ENCODE measurements at regions not wholly inside any gene's neighbourhood (a gene's known extent, or its start where the extent isn't known, plus 50 kb on each side); places are given as distances from the start of the nearest gene placed in this dataset.
"Not testable (repeated sequence)": the region's sequence is repeated elsewhere in the genome, so short reads cannot be mapped to it uniquely, and the experiment has no call there.

DNA sequence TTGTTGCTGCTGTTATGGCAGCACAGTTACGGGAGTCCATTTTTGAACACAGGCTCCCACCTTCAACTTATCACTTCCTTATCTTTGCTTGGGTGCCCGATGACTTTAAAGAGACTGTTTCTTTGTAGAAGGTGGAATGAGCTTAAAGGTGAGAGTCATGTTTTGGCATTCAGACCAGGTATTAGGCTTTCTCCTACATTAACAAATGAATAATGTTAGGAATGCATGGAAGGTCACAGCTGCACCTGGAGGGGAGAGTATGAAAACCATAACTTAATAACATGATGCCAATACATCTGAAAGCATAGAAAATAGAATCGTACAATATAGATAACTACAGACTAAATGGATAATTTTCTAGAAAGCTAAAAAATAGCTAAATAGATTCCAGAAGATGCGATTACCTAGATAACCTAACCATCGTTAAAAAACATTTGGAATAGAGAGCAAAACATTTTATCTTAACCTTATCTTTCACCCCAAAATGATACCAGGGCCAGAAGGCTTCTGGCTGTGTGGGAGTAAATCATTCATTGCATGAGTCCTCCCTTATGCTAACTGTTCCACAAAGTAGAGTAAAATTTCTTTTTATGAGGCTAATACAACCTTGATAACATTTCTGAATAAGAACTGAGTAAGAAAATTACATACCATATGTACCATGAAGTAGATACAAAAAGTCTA lies 126.2 kb upstream of the ADCY2 start:
- FAIRE-seq, result no peak
- no peak for DNase-seq (ENCODE audit: insufficient read length, low spot score)

DNA sequence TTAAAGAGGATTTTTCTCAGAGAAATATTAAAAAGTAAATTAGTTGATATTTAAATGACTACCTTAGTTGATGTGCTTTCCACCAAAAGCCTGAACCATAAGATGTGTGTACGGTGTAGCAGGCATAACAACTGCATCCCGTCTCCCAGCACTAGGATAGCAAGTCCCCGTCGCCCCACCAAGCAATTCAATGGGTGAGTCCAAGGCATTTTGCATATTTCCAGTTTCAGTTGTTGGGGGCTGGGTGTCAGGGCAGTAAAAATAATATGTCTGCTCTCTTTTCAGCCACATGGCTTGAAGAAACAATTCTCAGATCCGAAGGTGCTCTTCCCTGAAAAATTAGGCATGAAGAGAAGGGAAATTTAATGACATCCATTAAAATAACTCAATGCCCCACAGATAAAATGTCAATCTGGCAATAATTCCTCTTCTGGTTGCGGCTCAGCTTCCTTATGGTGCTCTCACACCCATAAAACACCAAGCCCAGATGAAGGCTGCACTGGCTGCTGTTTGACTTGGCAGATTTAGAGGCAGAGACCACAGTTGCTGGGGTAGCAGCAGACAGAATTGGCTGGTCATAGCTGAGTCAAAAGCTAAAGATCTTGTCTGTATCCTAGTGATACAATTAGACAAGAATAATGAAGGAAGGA lies 124.4 kb upstream of the ADCY2 start:
- FAIRE-seq (no peak), DNase-seq (ENCODE audit: insufficient read length, low spot score) (no peak)

- DNase-seq (ENCODE audit: insufficient read length, low spot score) (no peak), FAIRE-seq (peak; percentile 67)
Observed at GRCh38 chr5:7272408-7272965, 123.5 kb upstream of the ADCY2 start.

DNA sequence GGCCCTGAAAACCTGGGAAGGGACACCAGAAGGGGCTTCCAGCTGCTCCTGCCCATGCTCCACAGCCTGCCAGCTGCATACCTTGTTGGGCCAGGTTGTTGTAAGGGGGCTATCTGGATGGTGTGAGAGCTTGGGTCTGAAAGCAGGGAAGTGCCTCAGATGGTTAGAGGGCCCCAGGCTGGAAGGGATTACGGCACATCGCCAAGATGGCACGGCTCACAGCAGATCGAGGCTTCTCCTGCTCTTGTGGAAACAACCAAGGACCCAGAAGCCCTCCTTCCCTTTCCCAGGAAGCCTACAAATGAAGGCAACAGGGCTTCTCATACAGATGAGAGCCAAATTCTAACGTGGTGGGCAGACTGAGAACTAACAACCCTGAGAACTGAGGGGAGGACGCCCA lies 121.7 kb upstream of the ADCY2 start:
- FAIRE-seq, result no peak
- no peak for DNase-seq (ENCODE audit: insufficient read length, low spot score)

- not testable (repeated sequence) for FAIRE-seq
Observed at GRCh38 chr5:7289634-7290033, 106.3 kb upstream of the ADCY2 start.

DNA sequence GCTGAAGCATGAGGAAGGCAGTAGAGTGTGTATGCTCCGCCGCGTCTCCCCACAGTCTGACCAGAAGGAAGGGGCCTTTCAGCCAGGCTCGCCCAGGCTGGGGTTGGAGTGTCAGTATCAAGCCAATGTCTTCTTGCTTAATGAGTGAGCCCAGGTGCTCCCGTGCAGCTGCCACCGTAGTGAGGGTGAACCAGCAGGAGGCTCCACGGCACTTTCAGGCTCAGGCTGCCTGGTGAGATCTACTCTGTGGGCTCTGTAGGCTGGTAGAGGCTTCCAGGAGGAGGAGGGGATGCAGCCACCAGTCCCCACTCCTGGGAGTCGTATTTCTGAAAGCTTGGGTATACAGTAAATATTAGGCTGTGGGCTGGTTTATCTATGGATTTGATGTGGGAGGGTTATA lies 98.1 kb upstream of the ADCY2 start:
- not testable (repeated sequence) for FAIRE-seq

More at GRCh38 chr5:7289634-7290033, 106.3 kb upstream of the ADCY2 start:
- not testable (repeated sequence) for DNase-seq (ENCODE audit: insufficient read length, low spot score)

GRCh38 chr5:7299731-7300130 lies 96.2 kb upstream of the ADCY2 start:
- FAIRE-seq; DNase-seq (ENCODE audit: insufficient read length, low spot score): not testable (repeated sequence)

More for the DNA sequence above, 98.1 kb upstream of the ADCY2 start:
- DNase-seq (ENCODE audit: insufficient read length, low spot score), result not testable (repeated sequence)

GRCh38 chr5:7305000-7305674 lies 90.8 kb upstream of the ADCY2 start:
- DNase-seq (ENCODE audit: insufficient read length, low spot score); FAIRE-seq: not testable (repeated sequence)

- DNase-seq (ENCODE audit: insufficient read length, low spot score); FAIRE-seq: not testable (repeated sequence)
Observed at GRCh38 chr5:7306556-7306955, 89.4 kb upstream of the ADCY2 start.

DNA sequence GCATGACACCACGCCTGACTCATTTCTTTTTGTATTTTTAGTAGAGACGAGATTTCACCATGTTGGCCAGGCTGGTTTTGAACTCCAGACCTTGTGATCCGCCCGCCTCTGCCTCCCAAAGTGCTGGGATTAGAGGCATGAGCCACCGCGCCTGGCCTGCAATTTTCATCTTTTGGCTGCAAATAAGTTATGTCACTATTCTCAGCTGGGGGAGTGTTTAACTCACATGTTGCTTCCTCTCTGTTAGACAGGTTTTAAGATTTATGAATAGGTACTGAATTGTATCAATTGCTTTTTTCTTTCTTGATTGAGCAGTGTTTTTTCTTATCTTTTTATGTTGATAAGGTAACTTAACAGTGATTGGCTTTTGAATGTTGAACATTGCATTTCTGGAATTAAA lies 88.2 kb upstream of the ADCY2 start:
- not testable (repeated sequence) for FAIRE-seq; DNase-seq (ENCODE audit: insufficient read length, low spot score)

- not testable (repeated sequence) for FAIRE-seq; DNase-seq (ENCODE audit: insufficient read length, low spot score)
Observed at GRCh38 chr5:7309715-7310114, 86.2 kb upstream of the ADCY2 start.

DNA sequence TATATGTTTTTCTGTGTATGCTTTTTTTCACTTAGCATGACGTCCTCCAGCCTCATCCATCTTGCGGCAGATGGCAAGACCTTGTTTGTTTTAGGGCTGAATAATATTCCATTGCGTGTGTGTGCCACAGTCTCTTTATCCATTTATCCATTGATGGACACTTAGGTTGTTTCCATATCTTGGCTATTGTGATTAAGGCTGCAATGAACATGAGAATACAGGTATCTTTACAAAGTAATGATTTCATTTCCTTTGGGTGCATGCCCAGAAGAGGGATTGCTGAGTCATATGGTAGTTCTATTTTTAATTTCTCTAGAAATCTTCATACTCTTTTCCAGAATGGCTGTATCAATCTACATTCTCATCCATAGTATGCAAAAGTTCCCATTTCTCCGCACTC lies 85.3 kb upstream of the ADCY2 start:
- not testable (repeated sequence) for DNase-seq (ENCODE audit: insufficient read length, low spot score); FAIRE-seq

- DNase-seq (ENCODE audit: insufficient read length, low spot score) (no peak), FAIRE-seq (no peak)
Observed at GRCh38 chr5:7315118-7315517, 80.8 kb upstream of the ADCY2 start.

DNA sequence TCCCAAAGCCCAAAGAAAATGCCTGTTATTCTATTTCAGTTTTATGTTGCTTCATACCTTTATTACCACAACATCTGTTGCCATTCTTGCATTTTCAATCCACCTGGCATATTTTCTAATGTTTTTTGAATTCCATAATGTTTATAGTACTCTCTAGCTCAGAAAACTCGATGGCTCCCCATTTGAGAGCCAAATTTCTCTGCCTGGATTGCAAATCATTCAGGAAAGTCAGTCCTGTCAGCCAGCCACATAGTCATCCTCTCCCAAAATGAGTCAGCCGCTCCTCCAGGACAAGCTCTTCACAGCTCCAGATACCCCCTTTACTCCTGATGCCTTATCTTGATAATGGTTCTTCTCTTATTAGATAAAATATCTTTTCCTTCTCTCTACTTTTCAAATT lies 78.2 kb upstream of the ADCY2 start:
- DNase-seq (ENCODE audit: insufficient read length, low spot score) (no peak), FAIRE-seq (no peak)

DNA sequence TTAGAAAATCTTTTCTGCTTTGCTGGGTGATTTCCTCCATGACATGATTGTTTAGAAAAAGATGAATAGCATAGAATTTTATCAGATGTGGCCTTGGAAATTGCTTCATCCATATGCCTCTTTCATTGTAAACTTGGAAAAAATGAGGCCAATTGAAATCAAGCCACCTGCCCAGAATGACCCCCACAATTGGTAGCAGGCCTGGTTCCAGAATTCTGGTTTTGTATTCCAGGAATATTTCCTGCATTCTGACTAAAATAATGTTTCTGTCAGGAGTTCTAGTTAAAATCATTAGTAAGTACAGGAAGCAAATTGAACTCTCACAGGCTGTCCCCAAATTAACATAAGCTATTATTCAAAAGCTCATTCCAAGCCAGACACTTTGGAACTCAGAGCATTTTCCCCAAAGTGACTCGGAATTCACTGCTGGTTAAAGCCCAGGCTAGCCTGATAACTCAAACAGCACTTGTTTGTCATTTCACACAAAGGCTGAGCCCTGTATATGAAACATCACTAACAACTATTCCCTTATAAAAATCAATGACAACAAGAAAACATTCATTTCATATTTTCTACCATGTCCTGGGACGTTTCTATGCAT lies 75.1 kb upstream of the ADCY2 start:
- no peak for FAIRE-seq
- DNase-seq (ENCODE audit: insufficient read length, low spot score), result no peak

GRCh38 chr5:7321724-7322123 lies 74.2 kb upstream of the ADCY2 start:
- no peak for DNase-seq (ENCODE audit: insufficient read length, low spot score)
- FAIRE-seq, result no peak

GRCh38 chr5:7324919-7325318 lies 71.0 kb upstream of the ADCY2 start:
- no peak for DNase-seq (ENCODE audit: insufficient read length, low spot score)
- no peak for FAIRE-seq

- no peak for FAIRE-seq
Observed at GRCh38 chr5:7325975-7326913, 69.7 kb upstream of the ADCY2 start.

DNA sequence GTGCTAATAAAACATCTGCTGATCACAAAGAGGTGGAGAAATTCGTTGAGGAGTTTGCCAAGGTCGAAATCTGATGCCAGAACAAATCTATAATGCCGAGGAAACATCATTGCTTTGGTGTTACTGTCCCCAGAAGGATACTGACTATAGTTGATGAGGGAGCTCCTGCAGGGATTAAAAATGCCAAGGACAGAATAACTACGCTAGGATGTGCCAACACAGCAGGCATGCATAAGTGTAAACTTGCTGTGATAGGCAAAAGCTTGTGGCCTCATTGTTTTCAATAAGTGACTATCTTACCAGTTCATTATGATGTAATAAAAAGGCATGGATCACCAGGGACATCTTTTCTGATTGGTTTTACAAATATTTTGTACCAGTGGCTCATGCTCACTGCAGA lies 66.8 kb upstream of the ADCY2 start:
- no peak for DNase-seq (ENCODE audit: insufficient read length, low spot score)
- FAIRE-seq, result no peak

More at GRCh38 chr5:7325975-7326913, 69.7 kb upstream of the ADCY2 start:
- no peak for DNase-seq (ENCODE audit: insufficient read length, low spot score)

DNA sequence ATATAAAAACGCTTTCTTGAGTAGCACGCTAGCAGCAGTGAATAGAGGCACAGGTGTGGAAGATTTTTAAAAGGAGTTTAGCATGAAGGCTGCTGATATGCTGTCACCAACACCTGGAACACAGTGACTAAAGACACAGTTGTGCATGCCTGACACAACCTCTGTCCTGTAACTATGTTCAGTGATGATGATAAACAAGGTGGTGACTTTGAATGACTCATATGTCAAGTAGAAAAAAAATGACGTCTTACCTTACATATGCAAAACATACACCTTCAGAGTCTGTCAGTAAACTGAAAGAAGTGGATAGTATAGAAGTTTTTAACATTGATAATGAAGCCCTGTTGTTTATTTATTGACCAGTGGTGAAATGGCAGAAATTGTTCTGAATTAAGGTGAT lies 66.2 kb upstream of the ADCY2 start:
- FAIRE-seq, result no peak

More for the DNA sequence above, 66.2 kb upstream of the ADCY2 start:
- DNase-seq (ENCODE audit: insufficient read length, low spot score), result no peak

Measured in HTR-8/SVneo (cell line).